GM21367 (cell line): ENCODE measurements at regions not wholly inside any gene's neighbourhood (a gene's known extent, or its start where the extent isn't known, plus 50 kb on each side); places are given as distances from the start of the nearest gene placed in this dataset.

Experiments
- ATAC-seq: cut with Tn5 transposase; IDR thresholded peaks from one replicate; pipeline ENCODE4 v1.9.1; 2021; ENCODE audit not compliant: unreplicated experiment

GRCh38 chr4:80124246-80125211 is 51.5 kb upstream of the ANTXR2 start:
- no peak for ATAC-seq
